IMR-90 (cell line): ENCODE measurements at regions not wholly inside any gene's neighbourhood (a gene's known extent, or its start where the extent isn't known, plus 50 kb on each side); places are given as distances from the start of the nearest gene placed in this dataset.

Experiments used
- ATAC-seq: fragments of 200-7000 bp; cut with Tn5 transposase; 2 replicates; pipeline ENCODE4 v1.9.1; 2020; ENCODE audit warnings: low read depth, mild to moderate bottlenecking, moderate library complexity
- BruUV-seq: library from RNA; stranded (reverse); fragments of 400-500 nt; replicated peaks from 2 replicates; lab custom pipeline; 2021; lab: Mats Ljungman, UMichigan
- CTCF ChIA-PET: fragments of 300-600 bp; formaldehyde crosslinking; extraction: SDS; loops from one replicate; lab custom pipeline; 2021; ENCODE audit warnings: antibody characterized with exemption; lab: Yijun Ruan, JAX
- POLR2A ChIA-PET: fragments of 300-600 bp; sonication (Branson Sonifier 250); formaldehyde crosslinking; loops from one replicate; lab custom pipeline; 2022; ENCODE audit warnings: antibody characterized with exemption; ENCODE audit not compliant: unreplicated experiment; lab: Charles Lee
- DNase-seq: peaks from one replicate; pipeline ENCODE4 v3.0.0; 2013
- H2AFZ ChIP-seq: replicated peaks from 2 replicates; pipeline ENCODE3; 2013; ENCODE audit warnings: low read length, mild to moderate bottlenecking; ENCODE audit not compliant: poor library complexity
- H2AK5ac ChIP-seq: 2 replicates; pipeline ENCODE4 v1.6.1; 2013; ENCODE audit warnings: low read depth, low read length, inconsistent platforms
- H2AK9ac ChIP-seq: replicated peaks from 2 replicates; pipeline ENCODE3; 2013; ENCODE audit warnings: mild to moderate bottlenecking, low read depth, low read length, moderate library complexity; ENCODE audit not compliant: poor library complexity
- H2BK120ac ChIP-seq: 2 replicates; pipeline ENCODE4 v1.6.1; 2013; ENCODE audit warnings: low read depth, low read length, inconsistent platforms
- H2BK15ac ChIP-seq: 3 replicates; pipeline ENCODE4 v1.6.1; 2013; ENCODE audit warnings: low read depth, low read length, inconsistent platforms
- H2BK20ac ChIP-seq: 2 replicates; pipeline ENCODE4 v1.6.1; 2013; ENCODE audit warnings: low read depth, mild to moderate bottlenecking, inconsistent platforms, low read length, moderate library complexity
- H2BK5ac ChIP-seq: 2 replicates; pipeline ENCODE4 v1.6.1; 2013; ENCODE audit warnings: mild to moderate bottlenecking, low read depth, low read length, inconsistent platforms; ENCODE audit not compliant: poor library complexity, severe bottlenecking
- H3K14ac ChIP-seq: replicated peaks from 2 replicates; pipeline ENCODE4 v1.6.1; 2013; ENCODE audit warnings: low read depth, low read length, inconsistent platforms
- H3K18ac ChIP-seq: 2 replicates; pipeline ENCODE4 v1.6.1; 2013; ENCODE audit warnings: low read depth, low read length, control low read depth
- H3K23ac ChIP-seq: 2 replicates; pipeline ENCODE4 v1.6.1; 2013; ENCODE audit warnings: low read depth, low read length, inconsistent platforms
- H3K27ac ChIP-seq: 2 replicates; pipeline ENCODE4 v1.5.1; 2013; ENCODE audit warnings: mild to moderate bottlenecking, control low read depth, low read length; ENCODE audit not compliant: insufficient read depth
- H3K27me3 ChIP-seq: 2 replicates; pipeline ENCODE4 v1.6.1; 2013; ENCODE audit warnings: low read length; ENCODE audit not compliant: control insufficient read depth, insufficient read depth
- H3K36me3 ChIP-seq: 2 replicates; pipeline ENCODE4 v1.6.1; 2013; ENCODE audit warnings: low read length, mixed read lengths; ENCODE audit not compliant: control insufficient read depth, insufficient read depth
- H3K4ac ChIP-seq: 2 replicates; pipeline ENCODE4 v1.6.1; 2013; ENCODE audit warnings: low read depth, low read length, inconsistent platforms
- H3K4me1 ChIP-seq: 2 replicates; pipeline ENCODE4 v1.6.1; 2013; ENCODE audit warnings: low read length, mixed read lengths; ENCODE audit not compliant: control insufficient read depth, insufficient read depth
- H3K4me2 ChIP-seq: 2 replicates; pipeline ENCODE4 v1.6.1; 2013; ENCODE audit warnings: low read depth, mild to moderate bottlenecking, control low read depth, low read length, moderate library complexity
- H3K4me3 ChIP-seq: 2 replicates; pipeline ENCODE4 v1.5.1; 2013; ENCODE audit warnings: low read depth, mild to moderate bottlenecking, control low read depth, low read length, moderate library complexity; ENCODE audit not compliant: insufficient read depth
- H3K56ac ChIP-seq: 2 replicates; pipeline ENCODE4 v1.6.1; 2013; ENCODE audit warnings: low read length, inconsistent platforms; ENCODE audit not compliant: insufficient read depth; ENCODE audit errors: extremely low read depth
- H3K79me1 ChIP-seq, 2 experiments: 2 replicates each; pipeline ENCODE4 v1.6.1; 2013; ENCODE audit warnings: low read length in 2 of 2, inconsistent platforms in 1 of 2, low read depth in 1 of 2
- H3K9ac ChIP-seq: 2 replicates; pipeline ENCODE4 v1.6.1; 2013; ENCODE audit warnings: low read depth, low read length, control low read depth
- H3K9me1 ChIP-seq: 2 replicates; pipeline ENCODE4 v1.6.1; 2013; ENCODE audit warnings: low read length, inconsistent platforms; ENCODE audit not compliant: insufficient read depth
- H3K9me3 ChIP-seq: 2 replicates; pipeline ENCODE4 v1.6.1; 2013; ENCODE audit warnings: low read length; ENCODE audit not compliant: control insufficient read depth, insufficient read depth
- H4K20me1 ChIP-seq: 2 replicates; pipeline ENCODE4 v1.6.1; 2013; ENCODE audit warnings: low read length, inconsistent platforms; ENCODE audit not compliant: insufficient read depth
- H4K5ac ChIP-seq: 2 replicates; pipeline ENCODE4 v1.6.1; 2013; ENCODE audit warnings: mild to moderate bottlenecking, low read depth, low read length, control low read depth
- H4K8ac ChIP-seq, 2 experiments: 2 replicates each; pipeline ENCODE4 v1.6.1; 2013; ENCODE audit warnings: low read depth in 2 of 2, low read length in 2 of 2, control low read depth in 1 of 2, inconsistent platforms in 1 of 2
- H4K91ac ChIP-seq: 2 replicates; pipeline ENCODE4 v1.6.1; 2013; ENCODE audit warnings: low read depth, low read length, inconsistent platforms; ENCODE audit not compliant: insufficient read depth
- CEBPB ChIP-seq: IDR thresholded peaks from 2 replicates; pipeline ENCODE4 v1.6.1; 2012; ENCODE audit warnings: low read depth, low read length, improper control_type of control experiment
- CHD1 ChIP-seq: IDR thresholded peaks from 2 replicates; pipeline ENCODE4 v1.6.1; 2012; ENCODE audit warnings: low read depth, low read length, improper control_type of control experiment
- CTCF ChIP-seq: conservative IDR thresholded peaks from 2 replicates; pipeline ENCODE4 v1.5.1; 2012; ENCODE audit warnings: mild to moderate bottlenecking, low read depth, low read length, improper control_type of control experiment
- MAFK ChIP-seq: IDR thresholded peaks from 2 replicates; pipeline ENCODE4 v1.6.1; 2012; ENCODE audit warnings: low read depth, low read length, improper control_type of control experiment
- MAZ ChIP-seq: IDR thresholded peaks from 2 replicates; pipeline ENCODE4 v1.6.1; 2012; ENCODE audit warnings: low read depth, mild to moderate bottlenecking, low read length, improper control_type of control experiment, moderate library complexity, borderline replicate concordance
- NFE2L2 ChIP-seq: fragments of 150-350 bp; IDR thresholded peaks from 2 replicates; pipeline ENCODE4 v1.6.1; 2016; ENCODE audit warnings: low read depth, mild to moderate bottlenecking, low read length
- RAD21 ChIP-seq: IDR thresholded peaks from 2 replicates; pipeline ENCODE4 v1.6.1; 2012; ENCODE audit warnings: low read length, improper control_type of control experiment
- RCOR1 ChIP-seq: IDR thresholded peaks from 2 replicates; pipeline ENCODE4 v1.6.1; 2012; ENCODE audit warnings: mild to moderate bottlenecking, low read length, improper control_type of control experiment; ENCODE audit not compliant: insufficient replicate concordance
- SMC3 ChIP-seq: fragments of 150-350 bp; IDR thresholded peaks from 2 replicates; pipeline ENCODE4 v1.6.1; 2016; ENCODE audit warnings: low read depth, mild to moderate bottlenecking, antibody characterized with exemption, low read length, moderate library complexity
- WGBS, 2 experiments: methylation state at CpG; one replicate each; pipeline versions ENCODE4 v1.1.5 to v1.1.7; 2013; ENCODE audit warnings: missing lambda C conversion rate in 2 of 2; ENCODE audit not compliant: insufficient read length in 1 of 2; ENCODE audit errors: extremely low coverage in 2 of 2; 5-methylcytosine and 5-hydroxymethylcytosine counted together
- dilution Hi-C: fragments of 300-500 bp; cut with HindIII; formaldehyde crosslinking; loops from one replicate; pipeline ENCODE4 v1.14.3; 2018; ENCODE audit warnings: low sequenced_read_pairs; ENCODE audit not compliant: unreplicated experiment
- in situ Hi-C: fragments of 300-500 bp; cut with MboI; formaldehyde crosslinking; loops from 3 replicates; pipeline ENCODE4 v1.14.3; 2019; ENCODE audit warnings: low sequenced_read_pairs, inconsistent platforms, mixed read lengths
- intact Hi-C: fragments of 100-400 bp; cut with micrococcal nuclease; formaldehyde crosslinking; loops from 2 replicates; pipeline ENCODE4 v1.10.0; 2022
- TF ChIP-seq, protein P1 (sequence below): fragments of 150-350 bp; IDR thresholded peaks from 2 replicates; pipeline ENCODE4 v1.6.1; 2017; ENCODE audit warnings: mild to moderate bottlenecking, antibody characterized with exemption, low read length, low read depth

GRCh38 chr4:186003746-186004145 lies 65.2 kb upstream of the TLR3 start:
- H2AK9ac ChIP-seq: no peak overlapping the region
- H3K9ac ChIP-seq: no peak overlapping the region
- H4K5ac ChIP-seq: no peak overlapping the region
- H3K4me3 ChIP-seq: no peak overlapping the region
- in situ Hi-C loops (no loop called here), intact Hi-C loops (no loop called here), dilution Hi-C loops (no loop called here)
- H3K27ac ChIP-seq: no peak overlapping the region
- no peak overlapping the region for H3K14ac ChIP-seq
- TF ChIP-seq CHD1 (no peak), NFE2L2 (no peak), CEBPB (no peak), MAZ (no peak), RAD21 (no peak), SMC3 (no peak), MAFK (no peak), CTCF (no peak), RCOR1 (no peak)
- TF ChIP-seq, protein P1, sequence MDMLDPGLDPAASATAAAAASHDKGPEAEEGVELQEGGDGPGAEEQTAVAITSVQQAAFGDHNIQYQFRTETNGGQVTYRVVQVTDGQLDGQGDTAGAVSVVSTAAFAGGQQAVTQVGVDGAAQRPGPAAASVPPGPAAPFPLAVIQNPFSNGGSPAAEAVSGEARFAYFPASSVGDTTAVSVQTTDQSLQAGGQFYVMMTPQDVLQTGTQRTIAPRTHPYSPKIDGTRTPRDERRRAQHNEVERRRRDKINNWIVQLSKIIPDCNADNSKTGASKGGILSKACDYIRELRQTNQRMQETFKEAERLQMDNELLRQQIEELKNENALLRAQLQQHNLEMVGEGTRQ: no peak
- H3K36me3 ChIP-seq: no peaks in the 10 kb centered on the region
- no peak overlapping the region for H3K56ac ChIP-seq
- H3K4me2 ChIP-seq: no peak overlapping the region
- no peak overlapping the region for H3K18ac ChIP-seq
- no peak overlapping the region for H4K91ac ChIP-seq
- no CpG with 5 or more reads among the region's 6 CpGs for WGBS, 2 experiments
- no peaks in the 10 kb centered on the region for H3K9me3 ChIP-seq
- no peak overlapping the region for H3K23ac ChIP-seq
- no peaks in the 10 kb centered on the region for H4K20me1 ChIP-seq
- H4K8ac ChIP-seq: no peak overlapping the region
- H2BK15ac ChIP-seq: no peak overlapping the region
- ChIA-PET POLR2A (no interaction called here), CTCF (no interaction called here)
- H3K79me1 ChIP-seq: no peaks in the 10 kb centered on the region
- ATAC-seq: no peak
- no peak overlapping the region for H2AK5ac ChIP-seq
- no peak for DNase-seq
- peaks cover 9% of the 10 kb centered on the region; the same call in 1 of the 2 replicates for H3K27me3 ChIP-seq
- H3K4ac ChIP-seq: no peak overlapping the region
- H3K9me1 ChIP-seq: no peaks in the 10 kb centered on the region
- no peaks in the 10 kb centered on the region for H3K4me1 ChIP-seq
- no peak overlapping the region for H2BK5ac ChIP-seq
- no peak overlapping the region for H2BK120ac ChIP-seq
- H2BK20ac ChIP-seq: no peak overlapping the region
- H2AFZ ChIP-seq: no peak overlapping the region
- no TSS peak for BruUV-seq
